ENCODE measurements at regions not wholly inside any gene's neighbourhood (a gene's known extent, or its start where the extent isn't known, plus 50 kb on each side); places are given as distances from the start of the nearest gene placed in this dataset.

DNA sequence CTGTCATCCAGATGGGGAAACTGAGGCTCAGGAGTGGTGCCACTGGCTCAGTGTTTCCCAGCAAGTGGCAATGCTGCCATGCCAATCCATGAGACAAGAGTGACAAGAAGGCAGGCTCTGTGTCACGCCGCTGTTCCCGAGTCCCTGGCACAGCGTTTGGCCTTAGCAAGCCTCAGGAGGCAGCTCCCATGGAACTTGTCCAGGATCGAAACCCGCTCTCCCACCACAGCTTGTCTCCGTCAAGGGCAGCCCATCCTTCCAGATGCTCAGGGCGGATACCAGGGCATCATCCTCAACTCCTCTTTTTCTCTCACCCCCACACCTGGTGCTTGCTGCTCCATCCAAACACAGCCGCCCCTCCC lies 110.6 kb upstream of the PTPN1 start:
- Histone ChIP-seq H3K27me3 (no peaks in the 10 kb centered on the region), H3K27ac (peak overlapping the region; percentile 15), H3K36me3 (no peaks in the 10 kb centered on the region), H3K4me3 (no peak overlapping the region), H3K9me3 (no peaks in the 10 kb centered on the region), H3K4me1 (peaks cover 30% of the 10 kb centered on the region)
- DNase-seq (ENCODE audit: extremely low spot score in 2 of 2): no peak
- intact Hi-C loops (cut with DNase I): no loop called here
- TF ChIP-seq, protein P1, sequence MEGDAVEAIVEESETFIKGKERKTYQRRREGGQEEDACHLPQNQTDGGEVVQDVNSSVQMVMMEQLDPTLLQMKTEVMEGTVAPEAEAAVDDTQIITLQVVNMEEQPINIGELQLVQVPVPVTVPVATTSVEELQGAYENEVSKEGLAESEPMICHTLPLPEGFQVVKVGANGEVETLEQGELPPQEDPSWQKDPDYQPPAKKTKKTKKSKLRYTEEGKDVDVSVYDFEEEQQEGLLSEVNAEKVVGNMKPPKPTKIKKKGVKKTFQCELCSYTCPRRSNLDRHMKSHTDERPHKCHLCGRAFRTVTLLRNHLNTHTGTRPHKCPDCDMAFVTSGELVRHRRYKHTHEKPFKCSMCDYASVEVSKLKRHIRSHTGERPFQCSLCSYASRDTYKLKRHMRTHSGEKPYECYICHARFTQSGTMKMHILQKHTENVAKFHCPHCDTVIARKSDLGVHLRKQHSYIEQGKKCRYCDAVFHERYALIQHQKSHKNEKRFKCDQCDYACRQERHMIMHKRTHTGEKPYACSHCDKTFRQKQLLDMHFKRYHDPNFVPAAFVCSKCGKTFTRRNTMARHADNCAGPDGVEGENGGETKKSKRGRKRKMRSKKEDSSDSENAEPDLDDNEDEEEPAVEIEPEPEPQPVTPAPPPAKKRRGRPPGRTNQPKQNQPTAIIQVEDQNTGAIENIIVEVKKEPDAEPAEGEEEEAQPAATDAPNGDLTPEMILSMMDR (IDR thresholded peaks at IDR 0.05): no peak
- TF ChIP-seq POLR2AphosphoS5 (IDR thresholded peaks at IDR 0.05; ENCODE audit: insufficient read depth in 1 of 2, low read depth in 1 of 2): no peak
- TF ChIP-seq POLR2A (IDR thresholded peaks at IDR 0.05): no peak

- TF ChIP-seq POLR2AphosphoS5 (IDR thresholded peaks at IDR 0.05; ENCODE audit: insufficient read depth in 1 of 2, low read depth in 1 of 2) (no peak), POLR2A (IDR thresholded peaks at IDR 0.05) (no peak)
- TF ChIP-seq, protein P1 (IDR thresholded peaks at IDR 0.05): no peak
- Histone ChIP-seq H3K27me3 (no peaks in the 10 kb centered on the region), H3K4me1 (peaks cover 25% of the 10 kb centered on the region), H3K4me3 (no peak overlapping the region), H3K36me3 (no peaks in the 10 kb centered on the region), H3K9me3 (no peaks in the 10 kb centered on the region), H3K27ac (peak overlapping the region; percentile 15)
- DNase-seq (ENCODE audit: extremely low spot score in 2 of 2): no peak
- intact Hi-C loops (cut with DNase I): loop anchor here (5.0 kb wide), 1 partner anchor 208 kb away; the partner anchor contains the start of gene CEBPB
Observed at GRCh38 chr20:50399917-50400704, 110.1 kb upstream of the PTPN1 start.

- intact Hi-C loops (cut with DNase I): loop anchor here (5.0 kb wide), 1 partner anchor 209 kb away; the partner anchor contains the start of gene CEBPB
- H3K27ac ChIP-seq: peak overlapping the region; percentile 15
- TF ChIP-seq POLR2AphosphoS5 (IDR thresholded peaks at IDR 0.05; ENCODE audit: insufficient read depth in 1 of 2, low read depth in 1 of 2) (no peak), POLR2A (IDR thresholded peaks at IDR 0.05) (no peak)
- TF ChIP-seq, protein P1 (IDR thresholded peaks at IDR 0.05): no peak
Observed at GRCh38 chr20:50400705-50401586, 109.2 kb upstream of the PTPN1 start.

DNA sequence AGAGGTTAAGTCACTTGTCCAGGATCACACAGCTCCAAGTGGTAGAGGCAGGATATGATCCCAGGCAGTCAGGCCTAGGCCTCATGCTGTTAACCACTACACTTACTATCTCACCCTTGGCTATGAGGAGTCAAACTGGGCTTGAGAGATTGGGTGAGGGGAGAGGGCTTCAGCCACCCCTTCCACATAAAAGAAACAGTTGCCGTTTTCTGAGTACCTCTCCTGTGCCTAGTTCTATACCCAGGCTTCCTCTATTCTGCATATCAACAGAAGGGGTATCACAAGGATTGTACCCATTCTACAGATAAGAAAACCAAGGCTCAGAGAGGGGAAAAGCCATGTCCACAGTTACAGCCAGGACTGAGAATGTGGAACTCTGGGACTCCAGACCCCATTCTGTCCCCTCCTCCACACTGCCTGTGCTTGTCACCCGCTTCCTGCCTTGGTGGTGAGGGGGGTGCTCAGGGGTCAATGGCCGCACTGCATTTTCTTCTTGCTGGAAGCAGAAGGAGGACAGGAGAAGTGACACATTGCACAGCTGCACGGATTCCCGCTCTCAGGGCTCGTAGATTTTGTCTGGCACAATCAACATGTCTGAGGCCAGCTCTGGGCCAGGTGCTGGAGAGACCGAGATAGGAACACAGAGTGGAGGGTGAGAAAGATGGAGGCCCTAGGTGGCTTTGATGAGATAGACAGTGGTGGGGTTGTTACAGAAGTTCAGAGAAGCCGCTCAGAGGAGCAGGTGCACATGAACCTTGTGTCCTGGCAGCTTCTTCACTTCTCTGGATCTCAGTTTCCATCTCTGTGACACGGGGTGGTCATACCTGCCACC lies 108.4 kb upstream of the PTPN1 start:
- Histone ChIP-seq H3K9me3 (no peaks in the 10 kb centered on the region), H3K4me3 (no peak overlapping the region), H3K36me3 (no peaks in the 10 kb centered on the region), H3K27me3 (no peaks in the 10 kb centered on the region), H3K27ac (no peak overlapping the region), H3K4me1 (peaks cover 25% of the 10 kb centered on the region)
- TF ChIP-seq POLR2A (IDR thresholded peaks at IDR 0.05): no peak
- DNase-seq (ENCODE audit: extremely low spot score in 2 of 2): no peak
- intact Hi-C loops (cut with DNase I): loop anchor here (5.0 kb wide), 1 partner anchor 210 kb away; the partner anchor contains the start of gene CEBPB

More at GRCh38 chr20:50400705-50401586, 109.2 kb upstream of the PTPN1 start:
- peaks cover 25% of the 10 kb centered on the region for H3K4me1 ChIP-seq
- no peak for DNase-seq (ENCODE audit: extremely low spot score in 2 of 2)
- no peaks in the 10 kb centered on the region for H3K9me3 ChIP-seq
- H3K4me3 ChIP-seq: no peak overlapping the region
- no peaks in the 10 kb centered on the region for H3K27me3 ChIP-seq
- no peaks in the 10 kb centered on the region for H3K36me3 ChIP-seq
